Embryonic facial prominence (tissue), 1 donor: ENCODE measurements at regions not wholly inside any gene's neighbourhood (a gene's known extent, or its start where the extent isn't known, plus 50 kb on each side); places are given as distances from the start of the nearest gene placed in this dataset.
"Not testable (repeated sequence)": the region's sequence is repeated elsewhere in the genome, so short reads cannot be mapped to it uniquely, and the experiment has no call there.

Experiments
- DNase-seq: peaks from one replicate; pipeline ENCODE4 v3.0.0-alpha.2; 2016; ENCODE audit errors: extremely low spot score

DNA sequence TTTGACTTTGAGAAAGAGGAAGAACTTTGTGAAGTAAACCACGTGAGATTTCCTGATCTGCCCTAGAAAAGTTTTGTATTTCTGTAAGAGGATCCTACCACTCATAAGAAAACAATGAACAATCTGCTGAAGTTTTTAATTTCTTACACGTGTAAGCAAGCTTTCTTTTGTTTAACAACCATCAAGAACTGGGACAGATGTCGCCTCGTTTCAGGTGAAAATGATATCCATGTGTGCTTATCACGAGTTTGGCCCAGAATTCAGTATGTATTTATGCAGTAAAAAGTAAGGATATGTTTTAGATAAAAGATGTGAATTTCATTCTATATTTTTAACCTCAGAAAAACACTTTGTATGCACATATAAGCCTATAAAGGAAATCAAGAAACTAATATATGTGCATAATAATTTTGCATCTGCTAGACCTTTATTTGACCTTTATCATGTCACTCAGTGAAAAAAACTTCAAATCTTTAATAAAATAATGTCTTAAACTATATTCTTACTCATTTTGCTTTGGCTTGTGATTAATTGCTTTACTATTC is 56.9 kb upstream of the DHRS4 start:
- DNase-seq, result no peak

DNA sequence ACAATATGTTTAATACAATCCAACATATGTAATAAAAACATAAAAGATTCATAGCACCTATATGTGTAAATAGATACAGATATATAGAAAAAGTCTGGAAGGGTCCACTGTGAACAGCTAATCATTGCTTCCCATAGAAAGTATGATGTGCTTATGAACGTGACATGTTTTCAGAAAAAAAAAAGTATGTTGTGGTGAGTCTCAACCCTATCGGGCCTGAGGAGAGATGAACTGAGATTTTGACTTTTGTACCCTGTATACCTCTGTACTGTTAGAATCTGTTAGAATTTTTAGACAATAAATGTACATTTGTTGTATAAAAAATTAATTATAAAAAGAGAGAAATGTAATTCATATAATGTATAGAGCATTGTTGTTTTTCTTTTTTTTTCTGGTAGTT is 56.3 kb upstream of the DHRS4 start:
- not testable (repeated sequence) for DNase-seq

DNA sequence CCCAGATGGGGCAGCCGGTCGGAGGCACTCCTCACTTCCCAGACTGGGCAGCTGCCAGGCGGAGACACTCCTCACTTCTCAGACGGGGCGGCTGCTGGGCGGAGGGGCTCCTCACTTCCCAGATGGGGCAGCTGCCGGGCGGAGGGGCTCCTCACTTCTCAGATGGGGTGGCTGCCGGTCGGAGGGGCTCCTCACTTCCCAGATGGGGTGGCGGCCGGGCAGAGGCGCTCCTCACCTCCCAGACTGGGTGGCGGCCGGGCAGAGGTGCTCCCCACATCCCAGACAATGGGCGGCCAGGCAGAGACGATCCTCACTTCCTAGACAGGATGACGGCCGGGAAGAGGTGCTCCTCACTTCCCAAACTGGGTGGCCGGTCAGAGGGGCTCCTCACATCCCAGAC is 55.2 kb upstream of the DHRS4 start:
- DNase-seq, result not testable (repeated sequence)

DNA sequence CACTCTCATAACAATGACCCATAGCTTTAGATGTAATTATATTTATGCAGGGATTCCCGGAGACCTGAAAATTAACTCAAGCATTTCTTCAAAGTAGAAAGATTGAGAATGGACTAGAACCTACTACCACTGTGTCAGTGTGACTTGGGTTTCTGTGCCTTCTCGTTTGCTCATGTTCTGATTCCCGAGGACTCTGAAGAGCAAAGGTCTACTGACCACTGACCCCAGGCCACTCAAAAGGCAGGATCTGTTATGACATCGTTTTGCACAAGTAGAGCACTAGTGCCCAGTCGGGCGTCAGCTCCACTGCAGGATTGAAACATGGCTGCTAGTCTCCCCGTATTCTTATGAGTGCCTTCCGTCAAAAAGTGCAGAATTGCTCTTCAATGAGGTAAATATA is 53.8 kb upstream of the DHRS4 start:
- no peak for DNase-seq

DNA sequence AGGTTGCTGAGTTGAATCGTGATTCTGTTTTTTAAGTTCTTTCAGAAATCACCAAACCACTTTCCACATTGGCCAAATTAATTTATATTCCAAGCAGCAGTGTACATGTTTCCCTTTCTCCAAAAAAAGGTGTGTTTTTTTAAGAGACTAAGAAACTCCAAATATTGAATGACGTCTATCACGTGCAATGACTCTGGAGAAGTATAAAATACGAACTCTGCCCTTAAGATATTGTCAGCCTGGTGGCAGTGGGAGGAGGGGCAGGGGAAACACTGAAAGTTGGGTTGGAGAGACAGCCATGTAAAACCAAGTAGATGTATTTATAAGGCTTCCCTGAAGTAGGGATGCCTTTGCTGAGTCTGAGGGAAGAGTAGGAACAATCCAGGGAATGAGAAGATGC is 50.1 kb upstream of the DHRS4 start:
- no peak for DNase-seq
